MM.1S (cell line): ENCODE measurements at regions not wholly inside any gene's neighbourhood (a gene's known extent, or its start where the extent isn't known, plus 50 kb on each side); places are given as distances from the start of the nearest gene placed in this dataset.

Experiments used
- DNase-seq: peaks from one replicate; pipeline ENCODE4 v3.0.0-alpha.2; 2015
- H2AFZ ChIP-seq: fragments of 300-600 bp; sonication (generic); 2 replicates; pipeline ENCODE4 v1.6.0; 2016; ENCODE audit warnings: antibody characterized with exemption, low read length
- H3F3A ChIP-seq: fragments of 300-600 bp; sonication (generic); 2 replicates; pipeline ENCODE4 v1.6.1; 2016; ENCODE audit warnings: mild to moderate bottlenecking, antibody characterized with exemption, low read length, moderate library complexity, mixed read lengths; ENCODE audit not compliant: insufficient read depth
- H3K27ac ChIP-seq: fragments of 300-600 bp; sonication (generic); 2 replicates; pipeline ENCODE4 v1.5.1; 2016; ENCODE audit warnings: mild to moderate bottlenecking, low read length
- H3K27me3 ChIP-seq: fragments of 300-600 bp; sonication (generic); replicated peaks from 2 replicates; pipeline ENCODE4 v1.6.0; 2016; ENCODE audit warnings: low read length; ENCODE audit not compliant: insufficient read depth
- H3K36me3 ChIP-seq: fragments of 300-600 bp; sonication (generic); replicated peaks from 2 replicates; pipeline ENCODE4 v1.6.1; 2016; ENCODE audit warnings: mild to moderate bottlenecking, low read length, mixed read lengths; ENCODE audit not compliant: insufficient read depth
- H3K4me1 ChIP-seq: fragments of 300-600 bp; sonication (generic); 2 replicates; pipeline ENCODE4 v1.6.1; 2016; ENCODE audit warnings: low read length, mixed read lengths
- H3K4me2 ChIP-seq: fragments of 300-600 bp; sonication (generic); 2 replicates; pipeline ENCODE4 v1.6.0; 2016; ENCODE audit warnings: low read depth, low read length
- H3K4me3 ChIP-seq: fragments of 300-600 bp; sonication (generic); 2 replicates; pipeline ENCODE4 v1.5.1; 2016; ENCODE audit warnings: low read length, mixed read lengths
- H3K79me2 ChIP-seq: fragments of 300-600 bp; sonication (generic); 2 replicates; pipeline ENCODE4 v1.6.1; 2016; ENCODE audit warnings: mixed run types, low read length, mixed read lengths
- H3K9ac ChIP-seq: fragments of 300-600 bp; sonication (generic); 2 replicates; pipeline ENCODE4 v1.6.1; 2016; ENCODE audit warnings: low read length, mixed read lengths
- H3K9me2 ChIP-seq: fragments of 300-600 bp; sonication (generic); replicated peaks from 2 replicates; pipeline ENCODE4 v1.6.1; 2016; ENCODE audit warnings: mild to moderate bottlenecking, low read length, mixed read lengths; ENCODE audit not compliant: insufficient read depth
- H3K9me3 ChIP-seq: fragments of 300-600 bp; sonication (generic); replicated peaks from 2 replicates; pipeline ENCODE4 v1.6.1; 2016; ENCODE audit warnings: mild to moderate bottlenecking, low read length, mixed read lengths; ENCODE audit not compliant: insufficient read depth
- H4K20me1 ChIP-seq: fragments of 300-600 bp; sonication (generic); 2 replicates; pipeline ENCODE4 v1.6.1; 2016; ENCODE audit warnings: mild to moderate bottlenecking, low read length, moderate library complexity, mixed read lengths; ENCODE audit not compliant: insufficient read depth
- EZH2 ChIP-seq: fragments of 300-600 bp; sonication (generic); optimal IDR thresholded peaks from 2 replicates; pipeline ENCODE3; 2017; ENCODE audit warnings: low read depth, mild to moderate bottlenecking, antibody characterized with exemption, low read length, mixed read lengths
- EZH2phosphoT487 ChIP-seq: fragments of 300-600 bp; sonication (generic); IDR thresholded peaks from 2 replicates; pipeline ENCODE4 v1.6.1; 2018; ENCODE audit warnings: antibody characterized with exemption, low read length
- TF ChIP-seq, protein P1 (sequence below): fragments of 300-600 bp; sonication (generic); IDR thresholded peaks from 2 replicates; pipeline ENCODE4 v1.5.1; 2016; ENCODE audit warnings: antibody characterized with exemption, low read length, mixed read lengths

DNA sequence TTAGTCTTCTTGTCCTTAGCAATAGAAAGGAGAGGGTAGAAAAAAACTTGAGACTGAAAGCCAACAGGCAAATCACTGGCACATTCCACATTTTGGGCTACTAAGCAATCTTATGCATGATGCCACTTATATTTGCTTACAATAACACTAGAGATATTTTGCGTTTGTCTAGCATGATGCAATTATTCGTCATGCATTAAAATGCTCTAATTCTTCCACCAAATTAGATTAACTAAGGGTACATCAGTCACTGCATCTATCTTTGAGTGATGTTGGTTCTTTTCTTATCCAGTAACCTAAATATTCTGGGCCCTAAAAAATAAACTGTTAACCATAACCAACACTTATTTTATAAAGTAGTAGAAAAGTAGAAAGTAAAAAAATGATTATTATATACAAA, 1311.7 kb upstream of the CDH2 start:
- Histone ChIP-seq H3K9ac (no peak overlapping the region), H2AFZ (no peak overlapping the region), H3K27ac (no peak overlapping the region), H4K20me1 (no peaks in the 10 kb centered on the region), H3F3A (no peaks in the 10 kb centered on the region), H3K4me3 (no peak overlapping the region), H3K36me3 (no peaks in the 10 kb centered on the region), H3K79me2 (no peaks in the 10 kb centered on the region), H3K4me2 (no peak overlapping the region), H3K4me1 (no peaks in the 10 kb centered on the region), H3K9me2 (no peaks in the 10 kb centered on the region), H3K27me3 (no peaks in the 10 kb centered on the region), H3K9me3 (no peaks in the 10 kb centered on the region; the same call in 1 of the 2 replicates)
- TF ChIP-seq EZH2phosphoT487 (no peak), EZH2 (no peak)
- TF ChIP-seq, protein P1, sequence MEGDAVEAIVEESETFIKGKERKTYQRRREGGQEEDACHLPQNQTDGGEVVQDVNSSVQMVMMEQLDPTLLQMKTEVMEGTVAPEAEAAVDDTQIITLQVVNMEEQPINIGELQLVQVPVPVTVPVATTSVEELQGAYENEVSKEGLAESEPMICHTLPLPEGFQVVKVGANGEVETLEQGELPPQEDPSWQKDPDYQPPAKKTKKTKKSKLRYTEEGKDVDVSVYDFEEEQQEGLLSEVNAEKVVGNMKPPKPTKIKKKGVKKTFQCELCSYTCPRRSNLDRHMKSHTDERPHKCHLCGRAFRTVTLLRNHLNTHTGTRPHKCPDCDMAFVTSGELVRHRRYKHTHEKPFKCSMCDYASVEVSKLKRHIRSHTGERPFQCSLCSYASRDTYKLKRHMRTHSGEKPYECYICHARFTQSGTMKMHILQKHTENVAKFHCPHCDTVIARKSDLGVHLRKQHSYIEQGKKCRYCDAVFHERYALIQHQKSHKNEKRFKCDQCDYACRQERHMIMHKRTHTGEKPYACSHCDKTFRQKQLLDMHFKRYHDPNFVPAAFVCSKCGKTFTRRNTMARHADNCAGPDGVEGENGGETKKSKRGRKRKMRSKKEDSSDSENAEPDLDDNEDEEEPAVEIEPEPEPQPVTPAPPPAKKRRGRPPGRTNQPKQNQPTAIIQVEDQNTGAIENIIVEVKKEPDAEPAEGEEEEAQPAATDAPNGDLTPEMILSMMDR, result no peak
- no peak for DNase-seq

DNA sequence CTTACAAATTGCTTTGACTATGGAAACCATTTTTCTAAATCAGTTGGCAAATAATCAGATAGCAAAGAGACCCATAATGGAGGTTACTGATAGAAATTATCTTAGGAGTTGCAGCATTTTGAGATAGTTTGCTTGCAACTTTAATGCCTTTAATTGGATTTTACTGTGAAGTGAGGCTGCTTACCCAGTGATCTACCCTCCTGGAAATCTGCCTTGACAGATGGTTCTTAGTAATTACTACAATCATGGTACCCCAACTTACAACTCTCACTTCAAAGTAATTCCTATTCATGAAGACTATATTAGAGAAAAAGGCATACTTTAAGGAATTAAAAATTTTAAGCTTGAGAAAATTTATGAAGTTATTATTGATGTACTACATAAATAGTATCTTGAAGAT, 1288.6 kb upstream of the CDH2 start:
- Histone ChIP-seq H3F3A (no peaks in the 10 kb centered on the region), H3K9ac (no peak overlapping the region), H3K27ac (no peak overlapping the region), H3K4me2 (no peak overlapping the region), H3K79me2 (no peaks in the 10 kb centered on the region), H3K36me3 (no peaks in the 10 kb centered on the region), H3K4me3 (no peak overlapping the region), H3K27me3 (no peaks in the 10 kb centered on the region), H4K20me1 (no peaks in the 10 kb centered on the region), H3K9me3 (no peaks in the 10 kb centered on the region), H3K9me2 (no peaks in the 10 kb centered on the region), H2AFZ (no peak overlapping the region), H3K4me1 (no peaks in the 10 kb centered on the region)
- DNase-seq, result no peak
- TF ChIP-seq EZH2 (no peak), EZH2phosphoT487 (no peak)
- TF ChIP-seq, protein P1, result no peak

DNA sequence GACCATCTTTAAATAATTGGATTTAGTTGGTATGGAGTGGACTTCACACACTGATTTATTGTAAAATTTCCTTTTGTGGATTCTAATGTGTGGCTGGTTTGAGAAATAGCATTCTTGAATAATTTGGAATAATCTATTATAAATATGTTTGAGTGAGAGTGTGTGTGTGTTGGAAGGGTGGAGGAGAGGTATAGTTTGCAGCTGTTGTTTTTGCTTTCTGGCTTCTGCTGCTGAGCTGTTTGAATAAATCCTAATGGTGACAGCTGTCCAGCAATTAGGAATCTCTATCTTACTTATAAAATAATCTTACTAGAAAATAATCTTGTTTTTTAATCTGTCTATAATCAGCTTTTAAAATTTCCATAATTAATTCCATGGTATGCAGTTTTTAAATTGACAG, 1283.0 kb upstream of the CDH2 start:
- H3K4me2 ChIP-seq, result no peak overlapping the region
- H3K36me3 ChIP-seq, result no peaks in the 10 kb centered on the region
- H3F3A ChIP-seq, result no peaks in the 10 kb centered on the region
- no peaks in the 10 kb centered on the region for H3K9me3 ChIP-seq
- H3K79me2 ChIP-seq, result no peaks in the 10 kb centered on the region
- H4K20me1 ChIP-seq, result no peaks in the 10 kb centered on the region
- H3K27ac ChIP-seq, result no peak overlapping the region
- no peak overlapping the region for H3K4me3 ChIP-seq
- TF ChIP-seq EZH2phosphoT487, result no peak
- TF ChIP-seq, protein P1, result no peak
- TF ChIP-seq EZH2, result no peak
- H3K27me3 ChIP-seq, result no peaks in the 10 kb centered on the region
- H3K9me2 ChIP-seq, result no peaks in the 10 kb centered on the region
- no peak for DNase-seq
- H2AFZ ChIP-seq, result no peak overlapping the region
- no peaks in the 10 kb centered on the region for H3K4me1 ChIP-seq
- H3K9ac ChIP-seq, result no peak overlapping the region
